ENCODE measurements at regions not wholly inside any gene's neighbourhood (a gene's known extent, or its start where the extent isn't known, plus 50 kb on each side); places are given as distances from the start of the nearest gene placed in this dataset.

DNA sequence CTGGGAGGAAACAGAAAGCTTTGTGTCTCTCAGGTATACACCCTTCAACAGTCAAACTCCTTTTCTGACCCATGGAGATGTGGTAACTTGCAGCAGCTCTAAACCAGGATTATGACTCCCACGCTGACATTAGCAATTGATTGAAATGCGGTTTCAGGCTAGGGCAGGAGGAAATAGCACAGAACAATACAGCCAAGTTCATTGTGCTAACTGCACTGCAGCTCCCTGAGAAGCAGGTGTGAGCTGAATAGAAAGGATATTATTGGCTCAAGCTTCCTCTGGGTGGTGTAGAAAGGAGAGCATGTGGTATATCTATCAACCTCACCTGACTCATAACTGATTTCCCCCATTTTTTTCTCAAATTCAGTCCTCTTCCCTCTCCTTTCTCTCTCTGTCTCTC, 612.3 kb upstream of the BTBD3 start:
- DNase-seq (ENCODE audit: low spot score): no peak

DNA sequence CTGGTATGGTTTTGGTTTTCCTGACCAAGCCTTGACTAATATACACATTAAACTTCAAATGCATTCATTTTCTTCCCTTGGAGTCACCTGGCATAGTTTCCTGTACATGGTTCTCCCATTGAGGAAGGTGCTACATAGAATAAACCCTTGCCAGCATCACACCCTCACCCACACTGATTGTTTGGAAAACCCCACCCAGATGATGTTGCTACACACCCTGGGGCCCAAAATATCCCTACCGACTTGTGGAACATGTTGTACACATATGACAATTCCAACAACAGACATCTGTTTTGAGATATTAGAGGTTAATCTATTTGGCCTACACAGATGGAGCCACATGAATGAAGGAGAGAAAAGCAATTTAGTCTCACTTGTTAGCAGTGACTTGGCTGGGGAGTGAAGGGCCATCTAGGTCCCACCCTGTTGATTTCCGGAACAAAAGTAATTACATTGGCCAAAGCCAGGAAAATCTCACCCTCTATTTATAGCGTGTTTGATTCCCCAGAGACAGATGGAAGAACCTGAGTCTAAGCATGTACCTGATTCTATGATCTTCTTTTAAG, 606.0 kb upstream of the BTBD3 start:
- no peak for DNase-seq (ENCODE audit: low spot score)

DNA sequence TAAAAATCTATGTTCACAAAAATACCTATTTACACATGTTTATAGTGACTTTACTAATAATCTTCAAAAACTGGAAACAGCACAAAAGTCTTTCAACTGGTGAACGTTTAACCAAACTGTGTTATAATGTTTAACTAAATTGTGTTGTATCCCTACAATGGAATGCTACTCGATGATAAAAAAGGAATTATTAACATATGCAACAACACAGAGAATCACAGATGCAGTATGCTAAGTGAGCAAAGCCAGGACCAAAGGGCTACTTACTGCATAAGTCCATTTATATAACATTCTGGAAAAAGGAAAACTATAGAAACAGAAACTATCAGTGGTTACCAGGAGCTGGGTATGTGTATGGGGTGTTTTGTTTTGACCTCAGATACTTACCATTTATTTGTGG, 602.2 kb upstream of the BTBD3 start:
- DNase-seq (ENCODE audit: low spot score): no peak

DNA sequence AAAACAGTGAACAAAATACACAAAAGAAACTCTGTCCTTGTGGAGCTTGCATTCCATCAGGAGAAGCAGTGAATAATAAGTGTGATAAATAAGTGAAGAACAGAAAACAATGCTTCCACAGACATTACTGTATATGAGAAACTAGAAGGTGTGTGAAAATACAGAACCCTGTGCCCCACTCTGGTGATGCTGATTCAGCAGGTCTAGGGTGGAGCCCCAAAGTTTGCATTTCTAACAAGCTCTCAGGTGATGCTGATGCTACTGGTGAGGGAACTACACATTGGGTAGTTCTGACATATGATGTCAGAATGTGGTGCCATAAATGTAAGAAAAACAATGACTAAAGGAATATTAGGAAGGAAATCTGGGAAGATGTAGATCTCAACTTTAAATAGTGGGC, 601.4 kb upstream of the BTBD3 start:
- no peak for DNase-seq (ENCODE audit: low spot score)

DNA sequence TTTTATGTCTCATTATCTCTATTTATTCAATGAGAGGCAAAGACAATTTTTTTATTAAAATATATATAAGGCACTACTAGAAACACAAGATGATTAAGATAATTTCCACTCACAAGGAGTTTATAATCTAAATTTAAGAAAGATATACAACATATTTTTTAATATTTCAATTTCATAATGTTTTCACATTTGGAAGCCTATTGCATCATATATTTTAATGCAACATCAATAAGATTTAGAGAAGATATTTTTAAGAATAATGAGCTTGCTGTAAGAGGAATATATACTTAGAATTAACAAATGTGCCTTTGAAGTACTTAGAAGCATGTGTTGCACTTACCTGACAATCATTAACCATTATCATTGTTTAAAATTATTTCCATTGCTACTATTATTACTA, 597.7 kb upstream of the BTBD3 start:
- no peak for DNase-seq (ENCODE audit: low spot score)

DNA sequence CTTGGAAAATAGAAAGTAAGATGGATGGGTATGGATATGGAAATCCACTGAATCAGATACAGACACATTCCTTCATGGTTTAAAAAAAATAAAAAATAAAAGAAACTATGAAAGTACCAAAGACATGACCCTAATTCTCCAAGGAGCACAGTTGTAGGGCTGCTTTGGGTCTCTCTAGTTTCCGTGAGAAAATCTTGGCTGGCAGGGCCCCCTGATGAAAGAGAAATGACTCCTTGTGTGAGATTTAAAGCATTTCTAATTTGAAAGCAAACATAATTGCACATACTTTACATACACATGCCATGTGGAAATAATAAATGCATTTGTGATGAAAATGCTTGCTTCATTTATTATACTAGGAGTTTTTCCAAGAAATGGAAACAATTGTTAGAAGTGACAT, 593.9 kb upstream of the BTBD3 start:
- DNase-seq (ENCODE audit: low spot score): no peak

DNA sequence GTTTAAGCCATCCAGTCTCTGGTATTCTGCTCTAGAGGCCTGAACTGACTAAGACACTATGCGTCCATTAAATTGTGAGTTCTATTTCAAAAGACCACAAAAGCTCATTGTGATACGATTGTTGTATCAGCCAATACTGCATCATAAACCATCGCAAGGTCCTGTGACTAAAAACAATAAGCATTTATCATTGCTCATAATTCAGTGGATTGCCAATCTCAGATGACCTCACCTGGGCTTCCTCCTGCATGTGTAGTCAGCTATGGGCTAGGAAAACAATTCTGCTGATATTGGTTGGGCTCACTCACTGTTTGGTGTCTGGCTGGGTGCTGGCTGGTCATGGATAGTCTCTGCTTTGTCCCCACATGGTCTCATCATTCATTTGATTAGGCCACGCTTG, 592.7 kb upstream of the BTBD3 start:
- DNase-seq (ENCODE audit: low spot score): no peak

DNA sequence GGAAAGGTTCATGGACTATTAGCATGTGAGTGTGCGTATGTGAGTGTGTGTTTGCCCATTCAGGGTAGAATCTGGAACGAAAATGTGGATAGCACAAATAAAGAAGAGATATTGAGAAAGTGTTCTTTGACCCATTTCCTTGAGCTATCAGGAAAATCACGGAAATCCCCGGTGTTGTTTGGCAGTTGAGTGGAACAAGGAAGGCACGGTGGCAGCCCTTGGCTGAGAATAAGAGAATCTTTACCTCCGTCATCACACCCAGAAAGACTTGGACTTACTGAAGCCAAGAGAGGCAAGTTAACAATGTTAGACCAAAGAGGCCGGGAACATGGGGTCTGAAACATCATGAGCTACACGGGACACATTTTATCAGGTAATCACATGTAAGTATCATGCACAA, 588.9 kb upstream of the BTBD3 start:
- no peak for DNase-seq (ENCODE audit: low spot score)

DNA sequence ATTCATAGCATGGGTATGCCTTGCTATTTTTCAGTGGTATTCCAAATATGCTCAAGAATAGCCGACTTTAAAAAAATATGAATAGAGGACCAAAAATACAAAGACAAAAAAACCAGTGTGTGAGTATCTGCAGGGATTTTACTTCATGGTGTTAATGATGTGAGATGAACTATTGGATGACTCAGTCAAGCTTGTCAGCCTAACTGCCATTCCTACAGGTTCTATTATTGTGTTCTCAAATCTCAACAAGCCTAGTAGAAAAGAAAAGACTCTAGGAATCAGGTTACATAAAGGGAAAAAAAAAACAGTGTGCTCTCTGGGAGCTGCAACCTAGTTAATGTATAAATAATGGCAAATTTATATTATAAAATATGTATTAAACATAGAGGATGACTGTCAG, 588.4 kb upstream of the BTBD3 start:
- DNase-seq (ENCODE audit: low spot score): no peak

DNA sequence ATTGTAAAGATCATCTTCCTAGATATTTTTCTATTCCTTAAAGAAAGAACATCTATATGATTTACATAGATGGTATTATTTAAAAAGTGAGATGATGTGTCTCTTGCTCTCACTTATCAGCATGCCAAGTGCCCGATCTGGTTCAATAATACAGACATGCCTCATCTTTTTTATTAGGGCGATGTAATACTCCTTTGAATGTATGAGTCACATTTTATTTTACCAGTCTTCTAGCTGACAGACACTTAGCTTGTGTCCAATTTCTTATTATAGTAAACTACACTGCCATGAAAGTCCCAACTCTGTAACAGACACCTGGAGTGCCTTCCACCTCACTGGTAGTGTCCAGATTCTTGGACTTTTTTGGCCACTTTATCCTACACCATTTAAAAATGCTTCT, 586.6 kb upstream of the BTBD3 start:
- no peak for DNase-seq (ENCODE audit: low spot score)

DNA sequence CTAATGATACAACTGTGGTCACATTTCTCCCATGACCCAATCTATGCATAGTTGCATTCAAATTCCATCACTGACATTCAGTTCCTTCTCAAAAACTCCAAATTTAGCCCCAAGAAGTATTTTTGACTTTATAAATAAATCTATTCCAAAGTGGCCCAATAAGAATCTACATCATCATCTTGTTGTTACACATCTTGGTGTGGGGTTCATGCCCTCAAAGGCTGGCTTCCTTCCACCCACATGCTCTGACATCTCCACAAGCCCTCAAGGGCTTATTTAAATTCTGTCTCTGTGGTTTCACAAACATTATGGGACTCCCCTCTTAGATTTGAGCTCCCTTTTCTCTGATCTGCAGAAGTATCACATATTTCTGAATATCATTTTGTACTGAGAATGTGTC, 585.3 kb upstream of the BTBD3 start:
- no peak for DNase-seq (ENCODE audit: low spot score)

DNA sequence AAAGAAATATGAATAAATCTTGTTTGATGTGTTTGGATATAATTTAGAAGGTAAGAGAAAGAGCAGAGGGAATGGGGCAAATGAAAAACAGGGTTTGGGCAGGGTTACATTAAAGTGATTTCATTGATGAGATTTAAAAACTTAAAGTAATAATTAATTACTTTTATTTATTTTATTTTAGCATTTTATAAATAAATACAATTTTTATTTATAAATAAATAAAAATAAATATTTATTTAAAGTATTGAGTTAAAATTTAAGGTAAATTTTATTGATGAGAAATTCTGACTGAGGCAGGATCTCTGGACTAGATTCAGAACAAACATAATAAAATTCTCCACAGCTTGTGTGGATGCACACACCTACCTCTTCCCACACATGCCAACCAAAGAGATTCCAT, 584.1 kb upstream of the BTBD3 start:
- DNase-seq (ENCODE audit: low spot score): no peak

DNA sequence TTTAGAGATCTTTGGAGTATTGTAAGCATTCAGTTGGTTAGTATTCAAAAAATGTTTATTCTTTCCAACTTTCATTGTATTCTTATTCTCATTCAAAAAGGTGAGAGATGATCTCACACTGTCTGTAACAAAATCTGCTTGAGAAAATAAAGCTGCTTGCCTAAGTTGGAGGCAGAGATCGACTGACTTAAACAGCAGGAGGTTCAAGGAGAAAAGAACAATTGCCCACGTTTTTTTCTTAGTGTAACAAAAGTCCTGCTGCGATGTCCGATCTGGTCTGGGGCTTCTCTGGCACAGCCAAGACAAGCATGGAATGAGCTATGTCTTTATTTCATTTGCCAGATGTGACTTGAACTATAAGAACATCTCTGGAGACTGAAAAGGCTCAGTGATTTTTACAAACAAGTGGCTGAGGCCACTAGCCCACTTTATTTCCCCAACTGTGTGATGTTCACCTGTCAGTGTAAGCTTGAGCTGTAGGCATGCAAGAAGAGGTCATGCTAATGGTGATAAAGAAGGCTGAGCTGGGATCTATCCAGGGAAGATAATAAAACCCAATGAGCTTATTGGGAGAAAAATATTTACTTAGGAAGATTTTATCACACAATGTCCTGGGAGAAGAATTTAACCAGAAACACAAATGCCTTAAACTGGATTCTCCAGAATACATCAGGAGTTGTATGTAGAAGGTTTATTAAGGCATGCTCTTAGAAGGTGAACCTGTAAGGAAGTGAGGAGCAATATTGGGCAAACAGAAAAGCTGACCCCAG, 580.1 kb upstream of the BTBD3 start:
- DNase-seq (ENCODE audit: low spot score): no peak

DNA sequence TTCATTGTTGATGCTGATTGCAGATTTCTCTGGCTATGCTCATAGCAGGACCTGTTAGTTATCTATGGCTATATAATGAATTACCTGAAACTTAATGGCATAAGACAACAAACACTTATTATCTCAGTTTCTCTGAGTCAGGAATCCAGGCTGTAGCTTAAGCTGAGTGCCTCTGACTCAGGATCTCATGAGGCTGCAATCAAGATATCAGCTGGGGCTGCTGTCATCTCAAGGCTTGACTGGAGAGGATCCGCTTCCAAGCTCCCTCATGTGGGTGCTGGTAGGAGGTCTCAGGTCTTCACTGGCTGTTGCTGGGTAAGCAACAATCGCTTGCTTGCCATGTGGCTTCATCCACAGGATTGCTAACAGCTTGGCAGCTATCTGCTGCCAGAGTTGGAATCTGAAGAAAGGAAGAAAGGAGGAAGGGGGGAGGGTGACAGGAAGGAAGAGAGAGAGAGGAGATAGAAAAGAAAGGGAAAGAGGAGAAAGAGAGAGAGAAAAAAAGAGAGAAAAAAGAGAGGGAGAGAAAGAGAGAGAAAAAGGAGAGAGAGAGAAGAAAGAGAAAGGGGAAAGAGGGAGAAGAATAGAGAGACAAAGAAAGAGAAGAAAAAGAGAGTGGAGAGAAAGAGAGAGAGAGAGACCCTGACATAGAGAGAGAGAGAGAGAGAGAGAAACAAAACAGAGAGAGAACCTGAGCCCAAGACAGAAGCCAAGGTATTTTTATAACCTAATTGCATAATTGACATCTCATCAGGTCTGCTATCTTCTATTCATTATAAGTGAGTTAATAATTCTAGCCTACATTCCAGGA, 579.0 kb upstream of the BTBD3 start:
- DNase-seq (ENCODE audit: low spot score): no peak

DNA sequence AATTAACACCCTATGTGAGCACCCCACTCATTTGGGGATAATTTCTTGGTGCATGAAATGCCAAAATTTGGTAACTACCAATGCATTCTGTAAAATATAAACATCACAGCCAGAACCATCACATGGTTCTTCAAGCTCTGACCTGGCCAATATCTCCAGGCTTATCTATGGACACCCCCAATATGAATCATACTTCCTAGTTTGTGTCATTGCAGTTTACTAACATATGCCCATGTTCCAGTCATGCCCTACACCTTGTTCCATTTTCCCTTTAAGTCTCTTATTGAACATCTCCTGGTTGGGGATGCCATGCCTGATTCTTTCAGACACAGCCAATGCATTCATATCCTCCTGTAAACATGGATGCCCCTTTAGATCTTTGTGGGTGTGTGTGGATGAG, 572.8 kb upstream of the BTBD3 start:
- no peak for DNase-seq (ENCODE audit: low spot score)

DNA sequence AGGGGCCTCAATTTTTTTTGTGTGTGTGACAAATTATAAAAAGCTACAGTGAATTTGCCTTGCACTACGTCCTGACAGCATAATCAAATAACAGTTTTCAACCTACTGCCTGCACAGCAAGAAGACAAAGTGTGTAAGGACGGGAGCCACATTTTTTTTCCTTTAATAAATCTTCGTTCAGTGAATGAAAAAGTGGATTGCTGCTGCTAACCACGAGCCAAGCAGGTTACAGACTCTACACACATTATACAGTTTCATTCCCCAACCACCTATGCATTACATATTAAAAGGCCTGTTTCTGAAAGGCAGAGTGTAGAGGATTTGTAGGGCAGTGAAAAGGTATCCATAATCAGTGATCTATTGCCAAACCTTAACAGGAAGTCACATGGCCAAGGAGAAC, 570.0 kb upstream of the BTBD3 start:
- DNase-seq (ENCODE audit: low spot score): no peak

DNA sequence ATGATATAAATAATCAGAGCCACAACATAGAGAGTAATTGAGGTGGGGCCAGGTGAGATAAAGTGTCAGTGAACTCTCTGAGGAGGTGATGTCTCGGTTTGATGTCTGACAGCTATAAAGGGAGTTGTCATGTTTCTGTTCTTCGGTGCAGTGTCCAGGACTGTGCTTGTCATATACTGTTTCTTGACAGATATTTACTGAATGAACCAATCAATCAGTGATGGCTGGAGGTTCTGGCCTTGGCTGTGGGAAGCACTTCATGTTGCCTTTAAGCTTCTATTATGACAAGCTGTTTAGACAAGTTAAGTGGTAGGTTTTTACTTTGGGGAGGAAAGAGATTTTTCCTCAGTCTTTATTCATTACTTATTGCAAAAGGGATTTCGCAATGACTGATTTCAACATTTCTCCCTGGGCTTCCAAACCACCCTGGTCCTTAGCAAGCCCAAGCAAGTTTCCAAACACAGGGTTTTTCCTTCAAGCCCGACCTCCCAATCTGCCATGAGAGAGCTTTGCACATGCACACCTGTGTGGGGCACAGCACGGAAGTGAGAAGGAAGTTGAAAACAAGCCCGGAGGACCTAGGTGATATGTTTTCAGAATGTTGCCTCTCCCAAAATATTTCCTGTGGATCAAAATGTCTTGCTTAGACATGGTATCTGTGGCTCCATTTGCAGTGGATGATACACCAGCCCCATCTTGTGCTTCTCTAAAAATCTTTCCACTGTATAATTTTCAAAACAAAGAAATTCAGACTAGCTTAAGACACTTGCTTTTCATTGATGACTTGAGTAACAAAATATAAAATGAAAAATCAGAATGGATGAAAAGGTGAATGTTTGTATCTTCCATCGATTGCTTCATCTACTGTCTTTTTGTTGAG, 567.3 kb upstream of the BTBD3 start:
- no peak for DNase-seq (ENCODE audit: low spot score)

DNA sequence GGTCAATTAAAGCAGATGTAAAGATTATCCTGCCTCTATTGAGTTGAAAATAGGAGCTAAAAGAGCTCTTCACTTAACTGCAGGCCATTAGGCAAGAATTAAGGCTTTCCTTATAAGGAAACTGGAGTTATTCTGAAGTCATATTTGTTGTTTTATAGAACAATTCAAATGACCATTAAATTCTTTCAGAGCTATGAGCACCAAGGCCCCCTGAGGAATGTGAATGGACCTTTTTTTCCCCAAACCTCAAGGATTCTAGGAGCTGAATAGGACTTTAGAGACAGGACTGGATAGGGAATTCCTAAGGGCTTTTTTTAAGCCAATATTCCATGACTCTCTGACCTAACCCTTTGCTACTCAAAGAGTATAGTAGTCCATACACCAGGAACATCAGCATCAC, 565.7 kb upstream of the BTBD3 start:
- no peak for DNase-seq (ENCODE audit: low spot score)

DNA sequence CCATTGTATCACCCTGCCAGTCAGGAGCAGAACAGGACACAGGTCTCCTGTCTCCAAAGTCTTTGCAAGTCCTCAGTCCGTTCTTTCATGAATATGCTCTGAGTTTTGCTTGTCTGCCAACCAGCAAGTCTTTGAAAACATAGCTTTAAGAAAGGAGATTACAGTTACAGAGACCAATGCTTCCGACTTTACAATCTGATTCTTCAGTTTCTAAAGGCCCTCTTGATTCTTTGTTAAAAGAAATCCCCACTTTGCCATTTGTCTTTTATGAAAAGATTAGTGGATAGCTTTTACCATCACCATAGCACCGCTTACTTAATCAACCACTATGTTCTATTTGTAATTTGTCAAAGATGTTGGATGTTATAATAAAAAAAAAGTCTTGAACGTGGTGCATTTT, 562.8 kb upstream of the BTBD3 start:
- DNase-seq (ENCODE audit: low spot score): no peak

DNA sequence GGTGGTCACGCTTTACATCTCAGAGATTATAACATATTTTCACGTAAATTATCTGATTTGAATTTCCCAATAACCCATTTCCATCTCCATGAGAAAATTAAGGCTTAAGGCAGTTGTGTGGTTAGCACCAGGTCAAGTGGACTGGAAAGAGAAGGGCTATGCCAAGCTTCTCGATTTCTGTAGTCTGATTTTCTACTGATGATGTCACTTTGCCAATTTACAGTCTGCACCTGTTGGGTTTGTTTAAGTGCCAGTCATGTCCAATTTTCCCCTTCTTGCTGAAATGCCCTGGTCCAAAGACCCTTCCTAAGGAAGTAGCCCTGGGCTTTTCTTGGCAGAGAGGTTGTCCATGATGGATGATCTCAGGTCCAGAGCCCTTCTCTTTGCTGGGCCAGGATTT, 562.3 kb upstream of the BTBD3 start:
- no peak for DNase-seq (ENCODE audit: low spot score)

DNA sequence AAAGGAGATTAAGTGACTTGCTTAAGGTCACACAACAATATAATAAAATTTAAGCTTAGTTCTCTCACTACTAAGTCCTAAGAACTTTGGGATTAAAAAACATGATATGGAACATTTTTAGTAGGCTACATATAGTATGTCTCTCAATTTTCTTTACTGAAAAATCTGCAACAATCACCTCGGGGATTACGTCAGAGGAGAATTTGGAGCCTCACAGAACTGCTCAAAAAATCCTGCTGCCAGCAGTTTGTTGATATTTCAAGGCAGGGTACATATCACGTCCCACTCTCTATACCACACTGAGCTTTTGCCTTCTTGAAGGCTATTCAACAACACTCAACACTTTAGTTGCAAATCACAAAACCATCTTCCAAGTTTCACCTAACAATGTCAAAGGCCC, 561.6 kb upstream of the BTBD3 start:
- no peak for DNase-seq (ENCODE audit: low spot score)

DNA sequence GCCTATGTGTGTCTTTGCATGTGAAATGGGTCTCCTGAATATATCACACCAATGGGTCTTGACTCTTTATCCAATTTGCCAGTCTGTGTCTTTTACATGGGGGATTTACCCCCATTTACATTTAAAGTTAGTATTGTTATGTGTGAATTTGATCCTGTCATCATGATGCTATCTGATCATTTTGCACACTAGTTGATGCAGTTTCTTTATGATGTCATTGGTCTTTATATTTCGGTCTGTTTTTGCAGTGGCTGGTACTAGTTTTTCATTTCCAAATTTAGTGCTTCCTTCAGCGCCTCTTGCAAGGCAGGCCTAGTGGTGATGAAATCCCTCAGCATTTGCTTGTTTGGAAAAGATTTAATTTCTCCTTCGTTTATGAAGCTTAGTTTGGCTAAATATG, 555.2 kb upstream of the BTBD3 start:
- DNase-seq (ENCODE audit: low spot score): no peak

DNA sequence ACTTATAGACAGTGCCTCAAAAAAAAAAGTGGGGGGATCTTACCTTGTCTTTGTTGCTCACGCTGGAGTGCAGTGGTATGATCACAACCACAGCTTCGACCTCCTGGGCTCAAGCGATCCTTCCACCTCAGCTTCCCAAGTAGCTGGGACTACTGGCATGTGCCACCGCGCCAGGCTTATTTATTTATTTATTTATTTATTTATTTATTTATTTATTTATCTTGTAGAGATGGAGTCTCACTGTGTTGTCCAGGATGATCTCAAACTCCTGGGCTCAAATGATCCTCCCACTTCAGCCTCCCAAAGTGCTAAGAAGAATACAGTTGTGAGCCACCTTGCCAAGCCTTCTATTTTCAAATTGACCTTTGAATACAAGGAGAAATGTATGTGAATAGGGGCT, 553.0 kb upstream of the BTBD3 start:
- no peak for DNase-seq (ENCODE audit: low spot score)
